Mesendoderm (in vitro differentiated cells): ENCODE measurements at regions not wholly inside any gene's neighbourhood (a gene's known extent, or its start where the extent isn't known, plus 50 kb on each side); places are given as distances from the start of the nearest gene placed in this dataset.

Experiments
- DNase-seq: peaks from one replicate; pipeline ENCODE4 v3.0.0; 2013
- H2AK5ac ChIP-seq: 2 replicates; pipeline ENCODE4 v1.6.1; 2013; ENCODE audit warnings: low read length, inconsistent platforms
- H2BK120ac ChIP-seq: 2 replicates; pipeline ENCODE4 v1.6.1; 2013; ENCODE audit warnings: low read depth, mild to moderate bottlenecking, low read length, moderate library complexity, mixed read lengths
- H2BK15ac ChIP-seq: replicated peaks from 2 replicates; pipeline ENCODE4 v1.6.1; 2013; ENCODE audit warnings: low read depth, mild to moderate bottlenecking, moderate library complexity
- H2BK5ac ChIP-seq: 2 replicates; pipeline ENCODE4 v1.6.1; 2013; ENCODE audit warnings: low read length, inconsistent platforms
- H3K18ac ChIP-seq: 2 replicates; pipeline ENCODE4 v1.6.1; 2013; ENCODE audit warnings: mild to moderate bottlenecking, low read length, mixed read lengths
- H3K23ac ChIP-seq: one replicate; pipeline ENCODE4 v1.6.1; 2013; ENCODE audit warnings: low read length
- H3K27ac ChIP-seq: 2 replicates; pipeline ENCODE4 v1.5.1; 2013; ENCODE audit warnings: low read depth, mild to moderate bottlenecking, inconsistent platforms, low read length, moderate library complexity
- H3K27me3 ChIP-seq: 2 replicates; pipeline ENCODE4 v1.6.1; 2013; ENCODE audit warnings: low read length, control low read depth, mild to moderate bottlenecking, inconsistent platforms; ENCODE audit not compliant: insufficient read depth, poor library complexity
- H3K36me3 ChIP-seq: 2 replicates; pipeline ENCODE4 v1.6.1; 2013; ENCODE audit warnings: low read length, inconsistent platforms; ENCODE audit not compliant: control insufficient read depth, insufficient read depth
- H3K4ac ChIP-seq: one replicate; pipeline ENCODE4 v1.6.1; 2013; ENCODE audit warnings: low read depth, mild to moderate bottlenecking, low read length, moderate library complexity
- H3K4me1 ChIP-seq: 2 replicates; pipeline ENCODE4 v1.6.1; 2013; ENCODE audit warnings: low read depth, low read length, inconsistent platforms; ENCODE audit not compliant: control insufficient read depth
- H3K4me2 ChIP-seq: 2 replicates; pipeline ENCODE4 v1.6.1; 2013; ENCODE audit warnings: low read length
- H3K4me3 ChIP-seq: 2 replicates; pipeline ENCODE4 v1.5.1; 2013; ENCODE audit warnings: mild to moderate bottlenecking, low read length
- H3K56ac ChIP-seq: one replicate; pipeline ENCODE4 v1.6.1; 2013; ENCODE audit warnings: low read length
- H3K79me1 ChIP-seq: 2 replicates; pipeline ENCODE4 v1.6.1; 2013; ENCODE audit warnings: low read length, inconsistent platforms
- H3K79me2 ChIP-seq: 2 replicates; pipeline ENCODE4 v1.6.1; 2013; ENCODE audit warnings: mild to moderate bottlenecking, low read length; ENCODE audit not compliant: control insufficient read depth, insufficient read depth
- H3K9ac ChIP-seq: 2 replicates; pipeline ENCODE4 v1.6.1; 2013; ENCODE audit warnings: low read length, inconsistent platforms
- H4K5ac ChIP-seq: one replicate; pipeline ENCODE4 v1.6.1; 2013; ENCODE audit warnings: low read length
- H4K8ac ChIP-seq: one replicate; pipeline ENCODE4 v1.6.1; 2013; ENCODE audit warnings: low read depth, mild to moderate bottlenecking, control low read depth, low read length, moderate library complexity
- WGBS: extraction: QIAGEN DNeasy Blood & Tissue Kit; methylation state at CpG from one replicate; pipeline ENCODE4 v1.1.7; 2013; ENCODE audit warnings: low lambda C conversion rate, missing lambda C conversion rate; ENCODE audit not compliant: insufficient coverage; ENCODE audit errors: extremely low coverage; 5-methylcytosine and 5-hydroxymethylcytosine counted together

DNA sequence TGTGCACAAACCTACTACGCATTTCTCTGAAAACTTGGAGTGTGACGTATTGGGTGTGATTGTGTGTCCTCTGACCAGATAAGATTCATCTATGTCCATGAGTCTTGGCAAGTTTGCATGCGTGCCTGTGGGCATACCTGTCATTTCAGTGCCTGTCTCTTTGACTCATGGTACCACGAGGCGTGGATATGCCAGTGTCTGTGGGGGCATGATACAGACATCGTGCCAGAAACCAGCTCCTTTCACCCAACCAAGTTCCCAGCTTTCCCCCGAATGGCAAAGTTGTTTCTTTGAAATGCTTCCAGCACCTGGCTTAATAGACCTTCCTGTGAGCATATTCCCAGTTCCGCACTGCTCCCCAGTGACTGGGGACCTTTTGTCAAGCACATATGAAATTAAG is 241.9 kb upstream of the MVB12B start:
- Histone ChIP-seq H2BK5ac (no peak overlapping the region), H3K56ac (no peak overlapping the region), H4K5ac (no peak overlapping the region), H3K4me2 (no peak overlapping the region), H4K8ac (no peak overlapping the region), H2BK120ac (no peak overlapping the region), H2AK5ac (no peak overlapping the region), H3K4ac (no peak overlapping the region), H3K27me3 (no peaks in the 10 kb centered on the region), H3K9ac (no peak overlapping the region), H3K4me1 (no peaks in the 10 kb centered on the region), H3K4me3 (no peak overlapping the region), H3K23ac (no peak overlapping the region), H3K36me3 (no peaks in the 10 kb centered on the region), H3K79me2 (no peaks in the 10 kb centered on the region), H3K18ac (no peak overlapping the region), H3K79me1 (no peaks in the 10 kb centered on the region), H2BK15ac (no peak overlapping the region), H3K27ac (no peak overlapping the region)
- DNase-seq, result no peak
- no CpG with 5 or more reads among the region's 8 CpGs for WGBS

DNA sequence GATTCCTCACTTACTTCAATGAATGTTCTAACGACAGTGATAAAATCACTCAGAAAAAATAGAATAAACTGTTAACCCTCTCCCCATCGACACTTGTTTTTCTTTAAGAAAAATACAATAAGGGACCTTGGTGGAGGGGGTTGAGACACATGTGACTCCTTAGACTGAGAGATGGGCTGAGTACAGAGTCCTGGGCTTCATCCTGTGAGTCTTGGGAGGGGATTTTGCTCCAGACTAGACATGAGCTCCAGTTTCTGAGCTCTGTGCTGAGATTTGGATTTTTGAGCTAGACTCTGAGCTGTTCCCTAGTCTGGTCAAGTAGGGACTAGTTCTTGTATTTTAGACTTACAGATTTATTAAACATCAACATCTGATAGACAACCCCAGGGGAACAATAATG is 241.5 kb upstream of the MVB12B start:
- Histone ChIP-seq H3K18ac (no peak overlapping the region), H3K4me2 (no peak overlapping the region), H3K27ac (no peak overlapping the region), H3K4me1 (no peaks in the 10 kb centered on the region), H2BK5ac (no peak overlapping the region), H3K4me3 (no peak overlapping the region), H4K5ac (no peak overlapping the region), H2AK5ac (no peak overlapping the region), H2BK15ac (no peak overlapping the region), H3K79me2 (no peaks in the 10 kb centered on the region), H3K4ac (no peak overlapping the region), H2BK120ac (no peak overlapping the region), H3K23ac (no peak overlapping the region), H3K56ac (no peak overlapping the region), H3K27me3 (no peaks in the 10 kb centered on the region), H3K36me3 (no peaks in the 10 kb centered on the region), H4K8ac (no peak overlapping the region), H3K79me1 (no peaks in the 10 kb centered on the region), H3K9ac (no peak overlapping the region)
- DNase-seq, result no peak
- WGBS, result no CpG with 5 or more reads among the region's 2 CpGs

DNA sequence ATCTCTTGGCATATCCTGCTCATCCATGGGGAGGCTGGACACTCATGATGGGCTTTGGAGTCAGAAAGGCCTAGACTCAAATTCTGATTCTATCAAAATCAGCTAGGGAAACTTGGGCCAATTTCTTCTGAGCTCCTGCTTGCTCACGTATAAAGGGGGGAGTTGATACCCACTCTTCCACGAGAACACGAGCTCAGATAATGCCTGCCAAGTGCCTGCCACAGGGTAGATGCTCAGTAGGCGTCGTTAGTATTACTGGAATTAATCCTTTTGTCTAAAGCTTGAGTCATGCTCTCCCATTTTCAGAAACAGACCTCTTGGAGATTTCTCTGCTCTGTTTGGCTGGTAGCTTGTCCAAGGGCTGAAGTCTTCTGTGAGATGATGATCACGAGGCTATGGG is 238.3 kb upstream of the MVB12B start:
- Histone ChIP-seq H3K9ac (no peak overlapping the region), H2BK15ac (no peak overlapping the region), H3K79me1 (no peaks in the 10 kb centered on the region), H3K4me3 (no peak overlapping the region), H2AK5ac (no peak overlapping the region), H3K56ac (no peak overlapping the region), H4K5ac (no peak overlapping the region), H3K36me3 (no peaks in the 10 kb centered on the region), H3K4ac (no peak overlapping the region), H3K79me2 (no peaks in the 10 kb centered on the region), H4K8ac (no peak overlapping the region), H3K18ac (no peak overlapping the region), H3K4me1 (no peaks in the 10 kb centered on the region), H3K27ac (no peak overlapping the region), H2BK120ac (no peak overlapping the region), H3K23ac (no peak overlapping the region), H3K4me2 (no peak overlapping the region), H3K27me3 (no peaks in the 10 kb centered on the region), H2BK5ac (no peak overlapping the region)
- no CpG with 5 or more reads among the region's 6 CpGs for WGBS
- DNase-seq, result no peak

DNA sequence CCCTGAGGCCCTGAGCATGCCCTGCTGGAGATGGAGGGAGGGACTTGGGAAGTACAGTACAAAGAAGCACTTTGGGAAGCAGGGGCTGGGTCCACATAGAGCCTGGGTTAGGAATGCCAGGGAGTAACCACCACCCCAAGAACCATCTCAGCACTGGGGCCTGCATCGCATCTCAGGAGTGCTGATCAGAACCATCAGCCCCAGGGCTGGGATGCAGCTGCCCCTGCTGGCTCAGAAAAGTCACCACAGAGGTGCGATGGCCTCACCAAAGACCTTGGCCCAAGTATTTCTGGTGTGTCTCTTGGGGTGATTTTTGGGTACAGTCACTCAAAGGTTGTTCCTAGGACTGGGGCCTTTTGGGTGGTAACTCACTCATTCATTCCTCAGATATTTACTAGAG is 236.8 kb upstream of the MVB12B start:
- Histone ChIP-seq H3K18ac (no peak overlapping the region), H4K5ac (no peak overlapping the region), H3K4me1 (no peaks in the 10 kb centered on the region), H2BK5ac (no peak overlapping the region), H2AK5ac (no peak overlapping the region), H2BK120ac (no peak overlapping the region), H3K36me3 (no peaks in the 10 kb centered on the region), H3K27ac (no peak overlapping the region), H3K9ac (no peak overlapping the region), H3K23ac (no peak overlapping the region), H3K4ac (no peak overlapping the region), H4K8ac (no peak overlapping the region), H3K4me3 (no peak overlapping the region), H3K79me1 (no peaks in the 10 kb centered on the region), H3K56ac (no peak overlapping the region), H3K4me2 (no peak overlapping the region), H3K79me2 (no peaks in the 10 kb centered on the region), H2BK15ac (no peak overlapping the region), H3K27me3 (no peaks in the 10 kb centered on the region)
- no peak for DNase-seq
- no CpG with 5 or more reads among the region's 2 CpGs for WGBS

DNA sequence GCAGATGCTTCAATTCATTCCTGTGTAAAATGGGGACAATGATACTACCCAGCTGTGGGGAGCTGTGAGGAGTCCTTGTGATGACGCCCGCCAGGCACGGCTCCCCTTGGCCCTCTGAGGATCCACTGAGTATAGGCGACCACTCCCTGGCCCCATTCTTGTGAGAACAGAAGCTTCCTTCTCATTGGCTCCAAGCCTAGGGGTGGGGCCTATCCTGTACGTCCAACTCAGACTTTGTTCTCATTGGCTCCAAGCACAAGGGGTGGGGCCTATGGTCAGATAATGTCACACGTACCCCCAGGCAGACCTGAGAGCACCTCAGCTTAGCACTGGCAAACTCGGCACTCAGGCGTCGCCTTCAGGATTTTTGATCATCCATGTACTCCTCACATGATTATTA is 232.9 kb upstream of the MVB12B start:
- Histone ChIP-seq H3K56ac (no peak overlapping the region), H3K9ac (no peak overlapping the region), H3K23ac (no peak overlapping the region), H3K18ac (no peak overlapping the region), H3K36me3 (no peaks in the 10 kb centered on the region), H3K4me2 (no peak overlapping the region), H3K4me1 (no peaks in the 10 kb centered on the region), H3K27ac (no peak overlapping the region), H2BK5ac (no peak overlapping the region), H4K8ac (no peak overlapping the region), H2BK120ac (no peak overlapping the region), H4K5ac (no peak overlapping the region), H3K4me3 (no peak overlapping the region), H2AK5ac (no peak overlapping the region), H3K79me2 (no peaks in the 10 kb centered on the region), H3K79me1 (no peaks in the 10 kb centered on the region), H3K27me3 (no peaks in the 10 kb centered on the region), H3K4ac (no peak overlapping the region), H2BK15ac (no peak overlapping the region)
- DNase-seq, result no peak
- WGBS, result no CpG with 5 or more reads among the region's 9 CpGs

DNA sequence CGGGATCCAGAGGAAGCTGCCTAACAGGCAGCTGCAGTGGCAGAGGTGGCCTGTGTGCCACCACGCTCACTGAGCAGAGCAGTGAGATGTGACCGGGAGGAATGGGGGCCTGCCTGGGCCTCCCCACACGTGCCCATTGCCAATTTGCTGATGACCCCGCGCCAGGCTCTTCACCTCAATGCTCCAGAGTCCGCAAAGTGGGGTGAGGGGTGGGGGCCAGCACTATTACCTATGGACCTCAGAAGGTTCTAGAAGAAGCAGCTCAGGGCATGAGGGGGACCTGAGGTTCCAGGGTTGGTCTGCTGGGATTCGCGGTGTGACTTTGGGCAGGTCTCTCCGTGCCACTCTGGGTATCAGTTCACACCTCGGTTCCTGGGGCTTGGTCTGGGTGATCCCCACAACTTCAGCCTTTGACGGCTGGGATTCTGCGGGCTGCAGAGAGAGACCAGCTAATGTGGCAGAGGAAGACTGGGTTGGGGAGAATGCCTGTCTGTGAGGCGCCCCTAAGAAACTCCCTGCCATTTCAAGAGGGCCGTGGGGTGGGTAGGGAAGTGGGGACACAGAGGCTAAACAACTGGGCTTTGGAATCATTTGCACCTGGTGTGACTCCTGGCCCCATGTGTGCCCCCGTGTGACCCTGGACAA is 231.0 kb upstream of the MVB12B start:
- H3K56ac ChIP-seq, result no peak overlapping the region
- no peaks in the 10 kb centered on the region for H3K27me3 ChIP-seq
- no peak overlapping the region for H2BK5ac ChIP-seq
- no peak overlapping the region for H3K23ac ChIP-seq
- no peak overlapping the region for H4K8ac ChIP-seq
- no peaks in the 10 kb centered on the region for H3K79me2 ChIP-seq
- H2BK120ac ChIP-seq, result no peak overlapping the region
- no peak overlapping the region for H3K4ac ChIP-seq
- WGBS, result no CpG with 5 or more reads among the region's 16 CpGs
- H3K79me1 ChIP-seq, result no peaks in the 10 kb centered on the region
- H3K9ac ChIP-seq, result no peak overlapping the region
- H2BK15ac ChIP-seq, result no peak overlapping the region
- no peak overlapping the region for H3K4me2 ChIP-seq
- no peak for DNase-seq
- H3K18ac ChIP-seq, result no peak overlapping the region
- no peaks in the 10 kb centered on the region for H3K36me3 ChIP-seq
- no peaks in the 10 kb centered on the region for H3K4me1 ChIP-seq
- no peak overlapping the region for H2AK5ac ChIP-seq
- no peak overlapping the region for H3K27ac ChIP-seq
- no peak overlapping the region for H4K5ac ChIP-seq
- H3K4me3 ChIP-seq, result no peak overlapping the region
